ENCODE measurements at regions not wholly inside any gene's neighbourhood (a gene's known extent, or its start where the extent isn't known, plus 50 kb on each side); places are given as distances from the start of the nearest gene placed in this dataset.

GRCh38 chr18:55650363-55650870 is 62.4 kb upstream of the TCF4 start:
- no peak for DNase-seq (ENCODE audit: low spot score)

GRCh38 chr18:55647331-55647730 is 59.3 kb upstream of the TCF4 start:
- no peak for DNase-seq (ENCODE audit: low spot score)

- no peak for DNase-seq (ENCODE audit: low spot score)
Observed at GRCh38 chr18:55642191-55642590, 54.2 kb upstream of the TCF4 start.

- no peak for DNase-seq (ENCODE audit: low spot score)
Observed at GRCh38 chr18:55641486-55641885, 53.5 kb upstream of the TCF4 start.
